DMS53 (cell line): ENCODE measurements at regions not wholly inside any gene's neighbourhood (a gene's known extent, or its start where the extent isn't known, plus 50 kb on each side); places are given as distances from the start of the nearest gene placed in this dataset.
"Not testable (repeated sequence)": the region's sequence is repeated elsewhere in the genome, so short reads cannot be mapped to it uniquely, and the experiment has no call there.

ENCODE experiments used
- DNase-seq: peaks from one replicate; lab custom pipeline; 2025; lab: John Stamatoyannopoulos, UW

GRCh38 chr18:65998971-65999700 is 248.3 kb downstream of the CDH7 start:
- not testable (repeated sequence) for DNase-seq

- DNase-seq = no peak
These were observed 244.4 kb downstream of the CDH7 start for GRCh38 chr18:65995206-65995605.

- no peak for DNase-seq
These were observed 243.5 kb downstream of the CDH7 start for GRCh38 chr18:65994302-65994701.

GRCh38 chr18:65990944-65991708 is 240.3 kb downstream of the CDH7 start:
- DNase-seq = peak; percentile 24

- no peak for DNase-seq
These were observed 239.4 kb downstream of the CDH7 start for GRCh38 chr18:65990174-65990690.

GRCh38 chr18:65988972-65989371 is 238.2 kb downstream of the CDH7 start:
- DNase-seq = no peak

GRCh38 chr18:65988386-65988785 is 237.6 kb downstream of the CDH7 start:
- DNase-seq = no peak

- peak; percentile 47 for DNase-seq
These were observed 232.9 kb downstream of the CDH7 start for GRCh38 chr18:65983750-65984149.

- no peak for DNase-seq
These were observed 224.7 kb downstream of the CDH7 start for GRCh38 chr18:65975536-65975935.

GRCh38 chr18:65974758-65975157 is 223.9 kb downstream of the CDH7 start:
- DNase-seq = no peak

GRCh38 chr18:65968239-65969004 is 217.6 kb downstream of the CDH7 start:
- peak; percentile 54 for DNase-seq

GRCh38 chr18:65955747-65956146 is 204.9 kb downstream of the CDH7 start:
- DNase-seq = no peak

- DNase-seq = no peak
These were observed 203.6 kb downstream of the CDH7 start for GRCh38 chr18:65954372-65954771.

GRCh38 chr18:65946777-65947176 is 196.0 kb downstream of the CDH7 start:
- no peak for DNase-seq

- DNase-seq = no peak
These were observed 192.5 kb downstream of the CDH7 start for GRCh38 chr18:65943268-65943667.

GRCh38 chr18:65942854-65943253 is 192.0 kb downstream of the CDH7 start:
- no peak for DNase-seq

GRCh38 chr18:65942104-65942503 is 191.3 kb downstream of the CDH7 start:
- DNase-seq = no peak

GRCh38 chr18:65941482-65941881 is 190.7 kb downstream of the CDH7 start:
- no peak for DNase-seq
